H1 (cell line): ENCODE measurements at regions not wholly inside any gene's neighbourhood (a gene's known extent, or its start where the extent isn't known, plus 50 kb on each side); places are given as distances from the start of the nearest gene placed in this dataset.
A peak's percentile ranks its signal among the peaks of the same experiment; 100 is the strongest.

ENCODE experiments used
- CTCF ChIA-PET: fragments of 300-600 bp; sonication (Branson Sonifier 250); formaldehyde crosslinking; loops from one replicate; lab custom pipeline; 2021; ENCODE audit not compliant: partially characterized antibody; lab: Charles Lee
- POLR2A ChIA-PET: fragments of 300-600 bp; sonication (Branson Sonifier 250); formaldehyde crosslinking; loops from one replicate; lab custom pipeline; 2021; ENCODE audit warnings: inconsistent platforms; ENCODE audit not compliant: partially characterized antibody; lab: Charles Lee
- DNase-seq, 2 experiments: peaks; one replicate each; pipeline versions ENCODE4 v3.0.0 to v3.0.0-alpha.2; 2010 to 2022; ENCODE audit warnings: low spot score in 2 of 2, low read depth in 1 of 2, mixed read lengths in 1 of 2
- FAIRE-seq: peaks from 2 replicates; lab custom pipeline; 2011; peaks lifted over from hg19 to GRCh38; lab: Jason Lieb, UNC
- H2AFZ ChIP-seq: 2 replicates; pipeline ENCODE4 v1.8.1; 2012; ENCODE audit warnings: low read length, inconsistent platforms
- H2AK5ac ChIP-seq: 2 replicates; pipeline ENCODE4 v1.6.1; 2013; ENCODE audit warnings: low read depth, low read length
- H2BK120ac ChIP-seq: replicated peaks from 2 replicates; pipeline ENCODE3; 2013; ENCODE audit warnings: low read depth, low read length, inconsistent platforms
- H2BK12ac ChIP-seq: 2 replicates; pipeline ENCODE4 v1.6.1; 2013; ENCODE audit warnings: low read depth, low read length
- H2BK15ac ChIP-seq: 2 replicates; pipeline ENCODE4 v1.6.1; 2013; ENCODE audit warnings: low read length
- H2BK20ac ChIP-seq: 2 replicates; pipeline ENCODE4 v1.6.1; 2013; ENCODE audit warnings: low read length
- H2BK5ac ChIP-seq: 2 replicates; pipeline ENCODE4 v1.6.1; 2013; ENCODE audit warnings: low read depth, low read length
- H3K14ac ChIP-seq: 2 replicates; pipeline ENCODE4 v1.6.1; 2013; ENCODE audit warnings: inconsistent platforms; ENCODE audit not compliant: insufficient read length
- H3K18ac ChIP-seq: 2 replicates; pipeline ENCODE4 v1.6.1; 2013; ENCODE audit warnings: low read length; ENCODE audit errors: extremely low read depth
- H3K23ac ChIP-seq: 2 replicates; pipeline ENCODE4 v1.6.1; 2013; ENCODE audit warnings: inconsistent platforms; ENCODE audit not compliant: insufficient read length
- H3K23me2 ChIP-seq: 2 replicates; pipeline ENCODE4 v1.6.1; 2013; ENCODE audit warnings: low read depth, low read length
- H3K27ac ChIP-seq: 2 replicates; pipeline ENCODE4 v1.6.1; 2011; ENCODE audit warnings: low read depth, low read length, inconsistent platforms
- H3K27me3 ChIP-seq, 4 experiments: replicated peaks in 1 of 4; 1 replicate in 1 of 4; 2 replicates in 3 of 4; pipeline versions ENCODE4 v1.6.1 to v1.8.1; 2011 to 2013; ENCODE audit warnings: low read length in 3 of 4, mild to moderate bottlenecking in 3 of 4, inconsistent platforms in 2 of 4, mixed read lengths in 2 of 4, moderate library complexity in 1 of 4; ENCODE audit not compliant: control insufficient read depth in 3 of 4, insufficient read depth in 3 of 4; ENCODE audit errors: extremely low read depth in 1 of 4
- H3K36me3 ChIP-seq, 4 experiments: 2 replicates each; pipeline versions ENCODE4 v1.6.1 to v1.8.1; 2011 to 2013; ENCODE audit warnings: mild to moderate bottlenecking in 4 of 4, low read length in 3 of 4, moderate library complexity in 2 of 4, control low read depth in 1 of 4, inconsistent platforms in 1 of 4; ENCODE audit not compliant: insufficient read depth in 4 of 4, control insufficient read depth in 2 of 4
- H3K4ac ChIP-seq: replicated peaks from 2 replicates; pipeline ENCODE3; 2013; ENCODE audit warnings: low read length, low read depth, mixed read lengths, inconsistent platforms; ENCODE audit not compliant: insufficient read length
- H3K4me1 ChIP-seq, 4 experiments: replicated peaks in 1 of 4; 1 replicate in 1 of 4; 2 replicates in 3 of 4; pipeline versions ENCODE4 v1.6.1 to v1.8.1; 2011 to 2013; ENCODE audit warnings: low read length in 3 of 4, inconsistent platforms in 2 of 4, mixed read lengths in 1 of 4; ENCODE audit not compliant: insufficient read depth in 4 of 4, control insufficient read depth in 3 of 4
- H3K4me2 ChIP-seq, 2 experiments: 2 replicates each; pipeline versions ENCODE4 v1.6.1 to v1.8.1; 2011 to 2013; ENCODE audit warnings: low read depth in 2 of 2, low read length in 2 of 2, control low read depth in 1 of 2, inconsistent platforms in 1 of 2, mild to moderate bottlenecking in 1 of 2; ENCODE audit not compliant: insufficient read depth in 1 of 2
- H3K4me3 ChIP-seq, 4 experiments: fragments of 200-600, 300-600 bp in 1 of 4; sonication (generic), shearing (Covaris generic), sonication (Bioruptor Twin) in 1 of 4; 2 replicates each; pipeline versions ENCODE4 v1.5.1 to v1.8.1; 2011 to 2016; ENCODE audit warnings: low read length in 4 of 4, low read depth in 3 of 4, control low read depth in 2 of 4, inconsistent platforms in 2 of 4, mild to moderate bottlenecking in 2 of 4, mixed read lengths in 1 of 4, moderate library complexity in 1 of 4; ENCODE audit not compliant: insufficient read depth in 2 of 4; ENCODE audit errors: extremely low read depth in 1 of 4
- H3K56ac ChIP-seq: replicated peaks from 2 replicates; pipeline ENCODE3; 2013; ENCODE audit warnings: low read depth, mild to moderate bottlenecking, mixed read lengths, low read length, inconsistent platforms; ENCODE audit not compliant: insufficient read length
- H3K79me1 ChIP-seq: 2 replicates; pipeline ENCODE4 v1.6.1; 2013; ENCODE audit warnings: low read depth, low read length, control low read depth
- H3K79me2 ChIP-seq, 2 experiments: 2 replicates each; pipeline versions ENCODE4 v1.6.1 to v1.8.1; 2012 to 2013; ENCODE audit warnings: low read length in 2 of 2, mild to moderate bottlenecking in 2 of 2, inconsistent platforms in 1 of 2; ENCODE audit not compliant: insufficient read depth in 2 of 2, control insufficient read depth in 1 of 2
- H3K9ac ChIP-seq, 4 experiments: replicated peaks in 1 of 4; 1 replicate in 1 of 4; 2 replicates in 3 of 4; pipeline versions ENCODE4 v1.6.1 to v1.8.1; 2011 to 2013; ENCODE audit warnings: low read depth in 3 of 4, low read length in 3 of 4, control low read depth in 2 of 4, mild to moderate bottlenecking in 2 of 4, moderate library complexity in 2 of 4, inconsistent platforms in 1 of 4; ENCODE audit errors: extremely low read depth in 1 of 4
- H3K9me3 ChIP-seq, 2 experiments: 2 replicates each; pipeline versions ENCODE4 v1.6.1 to v1.8.1; 2012 to 2013; ENCODE audit warnings: mild to moderate bottlenecking in 2 of 2, moderate library complexity in 2 of 2, control low read depth in 1 of 2, inconsistent platforms in 1 of 2, low read depth in 1 of 2, low read length in 1 of 2, mixed read lengths in 1 of 2; ENCODE audit not compliant: insufficient read depth in 2 of 2
- H4K20me1 ChIP-seq, 2 experiments: replicated peaks in 1 of 2; 2 replicates each; pipeline versions ENCODE3 to v1.8.1; 2011 to 2013; ENCODE audit warnings: inconsistent platforms in 2 of 2, low read length in 2 of 2, mild to moderate bottlenecking in 1 of 2; ENCODE audit not compliant: insufficient read depth in 2 of 2, control insufficient read depth in 1 of 2
- H4K5ac ChIP-seq: 2 replicates; pipeline ENCODE4 v1.6.1; 2013; ENCODE audit warnings: low read length, low read depth, mixed read lengths, inconsistent platforms; ENCODE audit not compliant: insufficient read length
- H4K8ac ChIP-seq: 2 replicates; pipeline ENCODE4 v1.8.0; 2013; ENCODE audit warnings: mild to moderate bottlenecking, moderate library complexity, low read length, inconsistent platforms; ENCODE audit not compliant: insufficient read depth; ENCODE audit errors: extremely low read depth
- H4K91ac ChIP-seq: replicated peaks from 2 replicates; pipeline ENCODE3; 2013; ENCODE audit warnings: low read length, mixed read lengths, inconsistent platforms; ENCODE audit not compliant: insufficient read length
- CTBP2 ChIP-seq: IDR thresholded peaks from 2 replicates; pipeline ENCODE4 v1.7.0; 2011; ENCODE audit warnings: borderline replicate concordance, mild to moderate bottlenecking, moderate library complexity, mixed read lengths, low read length; ENCODE audit not compliant: insufficient read depth, insufficient read length
- CTCF ChIP-seq, 3 experiments: IDR thresholded peaks; 1 replicate in 2 of 3; 2 replicates in 1 of 3; pipeline versions ENCODE4 v1.5.1 to v1.6.1; 2011; ENCODE audit warnings: low read length in 3 of 3, mild to moderate bottlenecking in 3 of 3, inconsistent platforms in 2 of 3, low read depth in 1 of 3, moderate library complexity in 1 of 3; ENCODE audit not compliant: insufficient read depth in 1 of 3; ENCODE audit errors: control extremely low read depth in 1 of 3
- JUN ChIP-seq: IDR thresholded peaks from 2 replicates; pipeline ENCODE4 v1.6.1; 2011; ENCODE audit warnings: low read depth, mild to moderate bottlenecking, improper control_type of control experiment, low read length
- JUND ChIP-seq: IDR thresholded peaks from 2 replicates; pipeline ENCODE4 v1.6.1; 2011; ENCODE audit warnings: mild to moderate bottlenecking, improper control_type of control experiment, low read length
- KDM5A ChIP-seq: fragments of 200-600 bp; IDR thresholded peaks from 2 replicates; pipeline ENCODE4 v1.7.1; 2012; ENCODE audit warnings: mild to moderate bottlenecking, low read length, inconsistent platforms, mixed read lengths
- NANOG ChIP-seq: IDR thresholded peaks from 2 replicates; pipeline ENCODE4 v1.6.1; 2011; ENCODE audit warnings: low read length, low read depth, mild to moderate bottlenecking, inconsistent platforms; ENCODE audit not compliant: insufficient read depth, poor library complexity, severe bottlenecking
- RBBP5 ChIP-seq: IDR thresholded peaks from 2 replicates; pipeline ENCODE4 v1.7.1; 2012; ENCODE audit warnings: low read depth, mild to moderate bottlenecking, inconsistent platforms, low read length, moderate library complexity, borderline replicate concordance
- SIX5 ChIP-seq: IDR thresholded peaks from 2 replicates; pipeline ENCODE4 v1.6.1; 2011; ENCODE audit warnings: mild to moderate bottlenecking, low read depth, low read length
- SP1 ChIP-seq: IDR thresholded peaks from 2 replicates; pipeline ENCODE4 v1.6.1; 2011; ENCODE audit warnings: low read depth, low read length
- TAF1 ChIP-seq: IDR thresholded peaks from 2 replicates; pipeline ENCODE4 v1.6.1; 2011; ENCODE audit warnings: mild to moderate bottlenecking, low read depth, low read length
- TEAD4 ChIP-seq: IDR thresholded peaks from 2 replicates; pipeline ENCODE4 v1.6.1; 2012; ENCODE audit warnings: low read depth, low read length, inconsistent platforms, mixed read lengths
- YY1 ChIP-seq: IDR thresholded peaks from 2 replicates; pipeline ENCODE4 v1.6.1; 2011; ENCODE audit warnings: low read depth, mild to moderate bottlenecking, low read length
- WGBS, 2 experiments: shearing (Covaris generic) in 1 of 2; methylation state at CpG; one replicate each; pipeline versions ENCODE4 v1.1.6 to v1.1.7; 2013 to 2015; ENCODE audit warnings: low lambda C conversion rate in 2 of 2, mixed read lengths in 2 of 2, inconsistent platforms in 1 of 2, low coverage in 1 of 2, missing lambda C conversion rate in 1 of 2; ENCODE audit not compliant: insufficient replicate concordance in 2 of 2, insufficient coverage in 1 of 2, insufficient read length in 1 of 2; ENCODE audit errors: extremely low coverage in 1 of 2, missing lambda C conversion rate in 1 of 2; 5-methylcytosine and 5-hydroxymethylcytosine counted together

- Histone ChIP-seq H3K9ac (no peak overlapping the region), H4K5ac (no peak overlapping the region), H3K4ac (no peak overlapping the region), H4K20me1 (no peaks in the 10 kb centered on the region), H3K4me3 (no peak overlapping the region), H3K79me1 (no peaks in the 10 kb centered on the region), H3K4me2 (no peak overlapping the region), H3K56ac (no peak overlapping the region), H3K23ac (no peak overlapping the region), H3K9me3 (no peaks in the 10 kb centered on the region), H3K79me2 (no peaks in the 10 kb centered on the region), H4K91ac (no peak overlapping the region), H3K18ac (no peak overlapping the region), H3K27ac (no peak overlapping the region), H2BK20ac (no peak overlapping the region), H3K23me2 (no peaks in the 10 kb centered on the region), H2BK120ac (no peak overlapping the region), H3K36me3 (no peaks in the 10 kb centered on the region), H4K8ac (no peak overlapping the region), H3K4me1 (no peaks in the 10 kb centered on the region), H2BK12ac (no peak overlapping the region), H2BK5ac (no peak overlapping the region), H3K14ac (no peak overlapping the region), H2AFZ (peak overlapping the region; percentile 94), H2BK15ac (no peak overlapping the region), H2AK5ac (no peak overlapping the region), H3K27me3 (no peaks in the 10 kb centered on the region)
- CTCF ChIA-PET = interaction anchor here (1.0 to 2.8 kb wide), 8 partner anchors 18 to 1051 kb away, joined by 3 to 17 read pairs (median 6); no protein-coding TSS in a partner anchor
- DNase-seq = peak in 1 of 2 experiments; percentile 48
- no peak for FAIRE-seq
- 85% methylated on average over 2 of the region's 2 CpGs; no CpG with 5 or more reads in 1 of the 2 experiments for WGBS, 2 experiments
- POLR2A ChIA-PET = no interaction called here
- TF ChIP-seq SIX5 (no peak), RBBP5 (no peak), TEAD4 (no peak), YY1 (no peak), JUN (no peak), CTCF (IDR thresholded peaks at IDR 0.05; ENCODE audit: control extremely low read depth in 1 of 3, insufficient read depth in 1 of 3, low read depth in 1 of 3, low read length in 3 of 3) (peak; percentile 38 to 54 (median 44)), JUND (no peak), KDM5A (no peak), NANOG (no peak), CTBP2 (no peak), TAF1 (no peak), SP1 (no peak)
Measured at GRCh38 chr9:108515856-108516255, 339.9 kb downstream of the ACTL7B start.
